A673 (cell line): ENCODE measurements at regions not wholly inside any gene's neighbourhood (a gene's known extent, or its start where the extent isn't known, plus 50 kb on each side); places are given as distances from the start of the nearest gene placed in this dataset.

Experiments
- BruUV-seq: library from RNA; stranded (reverse); fragments of 400-500 nt; replicated peaks from 2 replicates; lab custom pipeline; 2021; lab: Mats Ljungman, UMichigan
- CTCF ChIA-PET: fragments of 300-600 bp; sonication (Branson Sonifier 250); formaldehyde crosslinking; loops from one replicate; lab custom pipeline; 2022; ENCODE audit warnings: antibody characterized with exemption; lab: Charles Lee
- POLR2A ChIA-PET: fragments of 300-600 bp; sonication (Branson Sonifier 250); formaldehyde crosslinking; loops from one replicate; lab custom pipeline; 2022; ENCODE audit warnings: antibody characterized with exemption; ENCODE audit not compliant: low non-redundant PET; lab: Charles Lee
- DNase-seq: peaks from one replicate; pipeline ENCODE4 v3.0.0-alpha.2; 2015; ENCODE audit warnings: low spot score
- H3K27ac ChIP-seq: fragments of 200-600 bp; sonication (generic); 2 replicates; pipeline ENCODE4 v1.5.1; 2016; ENCODE audit warnings: mixed run types, low read depth, mild to moderate bottlenecking, mixed read lengths, antibody characterized with exemption, low read length; ENCODE audit not compliant: poor library complexity, severe bottlenecking
- H3K27me3 ChIP-seq: fragments of 200-600 bp; sonication (generic); replicated peaks from 2 replicates; pipeline ENCODE4 v1.6.1; 2017; ENCODE audit warnings: mixed run types, low read depth, mild to moderate bottlenecking, mixed read lengths, antibody characterized with exemption, low read length; ENCODE audit not compliant: insufficient read depth, poor library complexity
- H3K36me3 ChIP-seq: fragments of 200-600 bp; sonication (generic); 2 replicates; pipeline ENCODE4 v1.6.1; 2016; ENCODE audit warnings: mixed run types, mild to moderate bottlenecking, mixed read lengths, antibody characterized with exemption, low read length; ENCODE audit not compliant: insufficient read depth, poor library complexity, severe bottlenecking
- H3K4me1 ChIP-seq: fragments of 200-600 bp; sonication (generic); 2 replicates; pipeline ENCODE4 v1.6.1; 2017; ENCODE audit warnings: mixed run types, mild to moderate bottlenecking, mixed read lengths, antibody characterized with exemption, low read length; ENCODE audit not compliant: insufficient read depth, poor library complexity, severe bottlenecking
- H3K4me3 ChIP-seq: fragments of 200-600 bp; sonication (generic); 2 replicates; pipeline ENCODE4 v1.5.1; 2016; ENCODE audit warnings: low read depth, mixed run types, mild to moderate bottlenecking, mixed read lengths, low read length; ENCODE audit not compliant: poor library complexity, severe bottlenecking
- H3K9me3 ChIP-seq: fragments of 200-600 bp; sonication (generic); 2 replicates; pipeline ENCODE4 v1.6.1; 2016; ENCODE audit warnings: mixed run types, low read depth, mild to moderate bottlenecking, mixed read lengths, antibody characterized with exemption, low read length; ENCODE audit not compliant: poor library complexity, severe bottlenecking
- CTCF ChIP-seq: fragments of 300-800, 200-600 bp; sonication (generic); conservative IDR thresholded peaks from 2 replicates; pipeline ENCODE4 v1.5.1; 2017; ENCODE audit warnings: low read depth, mild to moderate bottlenecking, antibody characterized with exemption, low read length, moderate library complexity, mixed read lengths
- EZH2 ChIP-seq: fragments of 200-600 bp; sonication (generic); IDR thresholded peaks from 2 replicates; pipeline ENCODE4 v1.6.1; 2017; ENCODE audit warnings: borderline replicate concordance, low read depth, mild to moderate bottlenecking, mixed read lengths, antibody characterized with exemption, low read length; ENCODE audit not compliant: poor library complexity, severe bottlenecking
- intact Hi-C: fragments of 100-400 bp; cut with micrococcal nuclease; formaldehyde crosslinking; loops from one replicate; pipeline ENCODE4 v1.10.0; 2022; ENCODE audit not compliant: unreplicated experiment

GRCh38 chr3:31002730-31003129, 108.3 kb upstream of the GADL1 start:
- no peak for DNase-seq
- no peak overlapping the region for H3K27ac ChIP-seq
- H3K36me3 ChIP-seq = no peaks in the 10 kb centered on the region
- POLR2A ChIA-PET = no interaction called here
- no peaks in the 10 kb centered on the region for H3K4me1 ChIP-seq
- H3K4me3 ChIP-seq = no peak overlapping the region
- no peak for TF ChIP-seq CTCF
- TF ChIP-seq EZH2 = no peak
- BruUV-seq = no TSS peak
- no peaks in the 10 kb centered on the region for H3K27me3 ChIP-seq
- CTCF ChIA-PET = no interaction called here
- H3K9me3 ChIP-seq = no peaks in the 10 kb centered on the region
- intact Hi-C loops = no loop called here

- no peak for DNase-seq
- Histone ChIP-seq H3K27me3 (no peaks in the 10 kb centered on the region), H3K4me1 (no peaks in the 10 kb centered on the region), H3K9me3 (no peaks in the 10 kb centered on the region), H3K4me3 (no peak overlapping the region), H3K27ac (no peak overlapping the region), H3K36me3 (no peaks in the 10 kb centered on the region)
- TF ChIP-seq EZH2 (no peak), CTCF (no peak)
- BruUV-seq = no TSS peak
- ChIA-PET POLR2A (no interaction called here), CTCF (no interaction called here)
- intact Hi-C loops = no loop called here
Measured at GRCh38 chr3:31004025-31004678, 109.7 kb upstream of the GADL1 start.

GRCh38 chr3:31008994-31009393, 114.5 kb upstream of the GADL1 start:
- H3K4me3 ChIP-seq = no peak overlapping the region
- no peaks in the 10 kb centered on the region for H3K36me3 ChIP-seq
- CTCF ChIA-PET = no interaction called here
- H3K27ac ChIP-seq = no peak overlapping the region
- intact Hi-C loops = no loop called here
- TF ChIP-seq CTCF = no peak
- TF ChIP-seq EZH2 = no peak
- H3K27me3 ChIP-seq = no peaks in the 10 kb centered on the region
- no TSS peak for BruUV-seq
- no peak for DNase-seq
- POLR2A ChIA-PET = no interaction called here
- no peaks in the 10 kb centered on the region for H3K9me3 ChIP-seq
- H3K4me1 ChIP-seq = no peaks in the 10 kb centered on the region
